ENCODE measurements at regions not wholly inside any gene's neighbourhood (a gene's known extent, or its start where the extent isn't known, plus 50 kb on each side); places are given as distances from the start of the nearest gene placed in this dataset.

DNA sequence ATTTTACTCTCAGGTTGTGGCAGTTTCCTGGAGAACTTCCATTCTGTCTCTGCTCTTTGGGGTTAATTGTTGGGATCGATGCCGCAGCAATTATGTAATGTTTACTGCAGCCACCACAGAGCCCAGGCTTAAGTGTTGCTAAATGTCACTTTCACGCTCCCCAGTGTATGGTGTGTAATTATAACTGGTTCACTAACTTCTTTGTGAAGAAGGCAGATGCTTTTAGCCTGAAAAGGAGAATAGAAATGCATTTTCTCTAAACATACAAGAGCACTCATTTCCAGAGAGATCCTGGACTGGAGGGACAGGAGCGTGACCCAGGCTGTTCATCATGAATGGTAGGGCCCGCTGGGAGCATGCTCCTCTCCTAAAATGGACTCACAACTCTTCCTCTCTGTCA, 132.2 kb upstream of the PLET1 start:
- no peaks in the 10 kb centered on the region for H3K9me3 ChIP-seq
- no peak for DNase-seq (ENCODE audit: low spot score)
- no peak overlapping the region for H3K4me3 ChIP-seq
- no peak overlapping the region for H3K27ac ChIP-seq
- H3K27me3 ChIP-seq, result no peaks in the 10 kb centered on the region
- TF ChIP-seq, protein P1, sequence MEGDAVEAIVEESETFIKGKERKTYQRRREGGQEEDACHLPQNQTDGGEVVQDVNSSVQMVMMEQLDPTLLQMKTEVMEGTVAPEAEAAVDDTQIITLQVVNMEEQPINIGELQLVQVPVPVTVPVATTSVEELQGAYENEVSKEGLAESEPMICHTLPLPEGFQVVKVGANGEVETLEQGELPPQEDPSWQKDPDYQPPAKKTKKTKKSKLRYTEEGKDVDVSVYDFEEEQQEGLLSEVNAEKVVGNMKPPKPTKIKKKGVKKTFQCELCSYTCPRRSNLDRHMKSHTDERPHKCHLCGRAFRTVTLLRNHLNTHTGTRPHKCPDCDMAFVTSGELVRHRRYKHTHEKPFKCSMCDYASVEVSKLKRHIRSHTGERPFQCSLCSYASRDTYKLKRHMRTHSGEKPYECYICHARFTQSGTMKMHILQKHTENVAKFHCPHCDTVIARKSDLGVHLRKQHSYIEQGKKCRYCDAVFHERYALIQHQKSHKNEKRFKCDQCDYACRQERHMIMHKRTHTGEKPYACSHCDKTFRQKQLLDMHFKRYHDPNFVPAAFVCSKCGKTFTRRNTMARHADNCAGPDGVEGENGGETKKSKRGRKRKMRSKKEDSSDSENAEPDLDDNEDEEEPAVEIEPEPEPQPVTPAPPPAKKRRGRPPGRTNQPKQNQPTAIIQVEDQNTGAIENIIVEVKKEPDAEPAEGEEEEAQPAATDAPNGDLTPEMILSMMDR (IDR thresholded peaks at IDR 0.05), result no peak
- no peaks in the 10 kb centered on the region for H3K4me1 ChIP-seq
- H3K36me3 ChIP-seq, result no peaks in the 10 kb centered on the region

DNA sequence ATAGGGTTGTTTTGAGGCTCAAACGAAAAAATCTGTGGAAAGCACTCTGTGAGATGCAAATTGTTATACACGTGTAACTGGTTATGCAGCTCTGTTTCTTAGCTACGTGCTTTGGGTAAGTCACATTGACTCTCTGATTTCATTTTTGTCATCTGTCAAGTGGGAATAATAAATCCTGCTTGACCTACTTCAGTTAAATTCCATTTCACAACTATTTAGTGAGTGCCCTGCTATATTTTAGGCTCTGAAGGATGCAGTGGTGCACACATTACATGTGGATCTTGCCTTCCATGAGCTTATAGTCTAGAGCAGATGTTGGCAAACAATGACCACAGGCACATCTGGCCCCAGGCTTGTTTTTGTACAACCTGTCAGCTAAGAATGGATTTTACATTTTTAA, 133.6 kb upstream of the PLET1 start:
- H3K4me3 ChIP-seq, result no peak overlapping the region
- H3K4me1 ChIP-seq, result no peaks in the 10 kb centered on the region
- H3K27me3 ChIP-seq, result no peaks in the 10 kb centered on the region
- DNase-seq (ENCODE audit: low spot score), result no peak
- H3K27ac ChIP-seq, result no peak overlapping the region
- H3K36me3 ChIP-seq, result no peaks in the 10 kb centered on the region
- TF ChIP-seq, protein P1 (IDR thresholded peaks at IDR 0.05), result no peak
- H3K9me3 ChIP-seq, result no peaks in the 10 kb centered on the region

DNA sequence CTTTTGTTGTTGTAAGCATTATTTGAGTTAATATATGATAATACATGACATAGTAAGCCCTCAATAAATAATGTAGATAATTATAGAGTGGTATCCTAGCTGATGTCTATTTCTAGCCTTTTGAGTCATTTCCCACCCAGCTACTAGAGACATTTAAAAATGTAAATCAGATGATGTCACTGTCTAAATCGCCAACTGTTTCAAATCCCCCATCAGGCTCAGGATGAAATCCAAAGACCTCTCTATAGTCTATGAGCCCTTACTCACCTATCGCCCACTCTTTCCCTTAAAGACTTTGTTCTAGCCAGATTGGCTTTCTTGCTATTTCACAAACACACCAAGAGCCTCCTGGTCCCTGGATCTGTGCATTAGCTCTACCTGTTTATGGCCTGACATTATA, 135.4 kb upstream of the PLET1 start:
- TF ChIP-seq, protein P1 (IDR thresholded peaks at IDR 0.05), result no peak
- Histone ChIP-seq H3K4me1 (no peaks in the 10 kb centered on the region), H3K9me3 (no peaks in the 10 kb centered on the region), H3K27ac (no peak overlapping the region), H3K27me3 (no peaks in the 10 kb centered on the region), H3K4me3 (no peak overlapping the region), H3K36me3 (no peaks in the 10 kb centered on the region)
- DNase-seq (ENCODE audit: low spot score), result no peak

DNA sequence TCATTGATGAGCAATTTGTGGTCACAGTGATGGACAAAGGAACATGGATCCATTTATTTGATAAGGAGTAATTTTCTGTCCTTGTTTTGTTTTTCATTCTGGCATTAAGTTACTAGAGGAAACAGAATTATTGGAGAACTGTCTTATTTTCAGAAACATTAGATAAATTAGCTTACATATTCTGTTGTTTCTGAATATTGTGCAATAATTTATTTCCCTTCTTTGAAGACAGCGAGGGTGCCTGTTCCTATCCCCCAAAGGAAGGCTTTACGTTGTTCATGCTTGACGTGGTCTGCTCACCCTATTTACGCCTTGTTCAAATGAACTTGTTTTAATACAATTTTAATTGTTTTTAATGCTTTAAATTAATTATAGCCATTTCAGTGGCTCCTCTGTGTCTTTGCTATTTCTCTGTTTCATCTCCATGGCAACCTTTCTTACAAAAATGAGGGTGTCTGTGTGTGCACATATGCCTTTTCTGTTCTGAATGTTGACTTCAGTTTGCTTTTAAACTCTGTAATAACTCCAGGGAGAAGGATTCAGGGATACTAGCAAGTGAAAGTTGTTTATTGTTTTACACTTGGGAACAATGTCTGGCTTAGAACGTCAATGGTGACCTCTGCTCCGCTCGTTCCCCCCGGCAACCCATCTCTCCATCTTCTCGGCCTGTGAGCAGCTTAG, 138.3 kb upstream of the PLET1 start:
- Histone ChIP-seq H3K36me3 (no peaks in the 10 kb centered on the region), H3K4me1 (no peaks in the 10 kb centered on the region), H3K4me3 (no peak overlapping the region), H3K27me3 (no peaks in the 10 kb centered on the region), H3K27ac (no peak overlapping the region), H3K9me3 (no peaks in the 10 kb centered on the region)
- TF ChIP-seq, protein P1 (IDR thresholded peaks at IDR 0.05), result no peak
- DNase-seq (ENCODE audit: low spot score), result no peak

DNA sequence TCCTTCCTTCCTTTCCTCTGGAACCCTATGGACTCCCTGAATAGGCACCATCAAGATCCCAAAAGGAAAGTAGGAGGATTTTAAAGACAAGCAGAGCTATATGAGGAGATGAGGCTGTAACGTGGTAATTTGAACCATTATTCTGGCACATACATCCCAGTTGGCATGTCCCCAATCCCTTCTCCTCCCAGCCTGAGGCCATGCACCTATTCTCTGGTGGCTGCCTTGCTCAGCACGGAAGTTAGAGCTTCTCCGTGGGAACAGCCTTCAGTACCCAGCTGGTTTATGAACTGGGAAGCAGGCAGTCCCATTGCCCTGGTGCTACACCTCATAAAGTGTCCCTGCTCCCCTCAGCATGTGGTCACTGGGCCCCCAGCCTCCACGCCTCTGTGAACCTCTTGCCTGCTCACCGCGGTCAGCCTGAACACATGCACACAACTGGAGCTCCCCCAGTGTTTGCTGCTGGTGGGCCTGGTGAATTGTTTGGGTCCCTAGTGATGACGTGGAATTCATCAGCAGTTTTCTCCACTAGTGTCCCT, 139.9 kb upstream of the PLET1 start:
- no peaks in the 10 kb centered on the region for H3K36me3 ChIP-seq
- DNase-seq (ENCODE audit: low spot score), result no peak
- H3K27ac ChIP-seq, result no peak overlapping the region
- H3K4me1 ChIP-seq, result no peaks in the 10 kb centered on the region
- TF ChIP-seq, protein P1 (IDR thresholded peaks at IDR 0.05), result no peak
- no peaks in the 10 kb centered on the region for H3K9me3 ChIP-seq
- H3K27me3 ChIP-seq, result no peaks in the 10 kb centered on the region
- no peak overlapping the region for H3K4me3 ChIP-seq
